HG02623 (cell line): ENCODE measurements at regions not wholly inside any gene's neighbourhood (a gene's known extent, or its start where the extent isn't known, plus 50 kb on each side); places are given as distances from the start of the nearest gene placed in this dataset.
"Not testable (repeated sequence)": the region's sequence is repeated elsewhere in the genome, so short reads cannot be mapped to it uniquely, and the experiment has no call there.

ENCODE experiments used
- ATAC-seq: cut with Tn5 transposase; IDR thresholded peaks from one replicate; pipeline ENCODE4 v1.9.1; 2021; ENCODE audit warnings: moderate library complexity; ENCODE audit not compliant: unreplicated experiment

- not testable (repeated sequence) for ATAC-seq
These were observed 74.0 kb downstream of the TMEM121 start for GRCh38 chr14:105600195-105600938.

GRCh38 chr14:105600939-105601359, 74.6 kb downstream of the TMEM121 start:
- ATAC-seq, result no peak

GRCh38 chr14:105601360-105602242, 75.2 kb downstream of the TMEM121 start:
- ATAC-seq, result no peak

GRCh38 chr14:105602243-105602750, 75.9 kb downstream of the TMEM121 start:
- ATAC-seq, result no peak

- no peak for ATAC-seq
These were observed 76.7 kb downstream of the TMEM121 start for GRCh38 chr14:105602799-105603793.

GRCh38 chr14:105604531-105605463, 78.4 kb downstream of the TMEM121 start:
- ATAC-seq, result not testable (repeated sequence)

- ATAC-seq, result no peak
These were observed 79.3 kb downstream of the TMEM121 start for GRCh38 chr14:105605464-105606304.

- not testable (repeated sequence) for ATAC-seq
These were observed 80.1 kb downstream of the TMEM121 start for GRCh38 chr14:105606305-105606975.

GRCh38 chr14:105607025-105607424, 80.6 kb downstream of the TMEM121 start:
- not testable (repeated sequence) for ATAC-seq

GRCh38 chr14:105614987-105615386, 88.6 kb downstream of the TMEM121 start:
- ATAC-seq, result not testable (repeated sequence)

- ATAC-seq, result not testable (repeated sequence)
These were observed 89.8 kb downstream of the TMEM121 start for GRCh38 chr14:105615986-105616801.

GRCh38 chr14:105616802-105617192, 90.4 kb downstream of the TMEM121 start:
- no peak for ATAC-seq

GRCh38 chr14:105617201-105617777, 90.9 kb downstream of the TMEM121 start:
- no peak for ATAC-seq

GRCh38 chr14:105617805-105618204, 91.4 kb downstream of the TMEM121 start:
- not testable (repeated sequence) for ATAC-seq

- not testable (repeated sequence) for ATAC-seq
These were observed 92.9 kb downstream of the TMEM121 start for GRCh38 chr14:105619324-105619723.

- not testable (repeated sequence) for ATAC-seq
These were observed 93.9 kb downstream of the TMEM121 start for GRCh38 chr14:105620178-105620864.
